Activated T-helper 2 cell treated with anti-CD3 and anti-CD28 coated beads, Interferon-gamma antibody, Interleukin-2, Interleukin-4, amounts not matched to agents 10 μg/mL and 5 μg/mL and 100 μg/mL, durations not matched to agents 14 hours and 24 hours and 36 hours (primary cell): ENCODE measurements at regions not wholly inside any gene's neighbourhood (a gene's known extent, or its start where the extent isn't known, plus 50 kb on each side); places are given as distances from the start of the nearest gene placed in this dataset.

Experiments used
- DNase-seq: peaks from one replicate; pipeline ENCODE4 v3.0.0; 2021; ENCODE audit warnings: low spot score
- H3K27ac Mint-ChIP-seq: one replicate; pipeline ENCODE4 v1.8.0; 2021; ENCODE audit warnings: mixed read lengths
- H3K27me3 Mint-ChIP-seq: one replicate; pipeline ENCODE4 v1.8.0; 2021; ENCODE audit warnings: low read depth, mixed read lengths
- H3K36me3 Mint-ChIP-seq: one replicate; pipeline ENCODE4 v1.8.0; 2021; ENCODE audit warnings: low read depth, mixed read lengths
- H3K4me1 Mint-ChIP-seq: one replicate; pipeline ENCODE4 v1.8.0; 2021; ENCODE audit warnings: low read depth, mixed read lengths
- H3K4me3 Mint-ChIP-seq: one replicate; pipeline ENCODE4 v1.8.0; 2021; ENCODE audit warnings: low read depth, mild to moderate bottlenecking, moderate library complexity, mixed read lengths
- H3K9me3 Mint-ChIP-seq: one replicate; pipeline ENCODE4 v1.8.0; 2021; ENCODE audit warnings: mixed read lengths
- intact Hi-C: fragments of 100-400 bp; cut with micrococcal nuclease; formaldehyde crosslinking; loops from one replicate; pipeline ENCODE4 v1.15.1; 2023

- Mint-ChIP-seq H3K4me3 (no peak overlapping the region), H3K36me3 (no peaks in the 10 kb centered on the region), H3K27ac (no peak overlapping the region), H3K4me1 (no peaks in the 10 kb centered on the region), H3K9me3 (no peaks in the 10 kb centered on the region), H3K27me3 (no peaks in the 10 kb centered on the region)
- intact Hi-C loops: no loop called here
- DNase-seq: no peak
Observed at GRCh38 chr2:22491442-22491841, 893.5 kb upstream of the KLHL29 start.

- no peak for DNase-seq
- H3K4me1 Mint-ChIP-seq: no peaks in the 10 kb centered on the region
- H3K27ac Mint-ChIP-seq: no peak overlapping the region
- no peak overlapping the region for H3K4me3 Mint-ChIP-seq
- H3K36me3 Mint-ChIP-seq: no peaks in the 10 kb centered on the region
- no peaks in the 10 kb centered on the region for H3K27me3 Mint-ChIP-seq
- intact Hi-C loops: no loop called here
- H3K9me3 Mint-ChIP-seq: peaks cover 11% of the 10 kb centered on the region
Observed at GRCh38 chr2:22494156-22494555, 890.8 kb upstream of the KLHL29 start.

DNA sequence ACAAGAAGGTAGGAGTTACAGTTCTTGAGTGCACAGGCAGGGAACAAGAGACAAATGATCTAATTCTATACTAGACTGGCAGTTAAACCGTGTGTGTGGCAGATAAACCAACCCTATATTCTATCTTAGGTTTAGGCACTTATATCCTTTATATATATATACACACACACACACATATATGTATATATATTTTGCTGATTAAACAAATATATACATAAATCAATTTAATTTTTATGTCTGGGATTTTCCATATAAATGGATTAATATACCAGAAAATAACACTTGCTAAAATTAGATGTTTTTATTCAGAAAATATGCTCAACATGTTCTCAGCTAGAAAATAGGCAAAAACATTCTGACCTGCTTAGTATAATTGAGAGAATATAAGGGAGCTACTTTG, 887.9 kb upstream of the KLHL29 start:
- Mint-ChIP-seq H3K4me3 (no peak overlapping the region), H3K9me3 (peaks cover 13% of the 10 kb centered on the region), H3K4me1 (no peaks in the 10 kb centered on the region), H3K27me3 (no peaks in the 10 kb centered on the region), H3K27ac (no peak overlapping the region), H3K36me3 (no peaks in the 10 kb centered on the region)
- intact Hi-C loops: no loop called here
- DNase-seq: no peak

- no peak for DNase-seq
- intact Hi-C loops: no loop called here
- Mint-ChIP-seq H3K27ac (no peak overlapping the region), H3K27me3 (no peaks in the 10 kb centered on the region), H3K4me3 (no peak overlapping the region), H3K4me1 (no peaks in the 10 kb centered on the region), H3K9me3 (peaks cover 13% of the 10 kb centered on the region), H3K36me3 (no peaks in the 10 kb centered on the region)
Observed at GRCh38 chr2:22497789-22498188, 887.2 kb upstream of the KLHL29 start.

GRCh38 chr2:22499082-22499839, 885.7 kb upstream of the KLHL29 start:
- Mint-ChIP-seq H3K4me3 (no peak overlapping the region), H3K36me3 (no peaks in the 10 kb centered on the region), H3K4me1 (no peaks in the 10 kb centered on the region), H3K27me3 (no peaks in the 10 kb centered on the region), H3K9me3 (peaks cover 13% of the 10 kb centered on the region), H3K27ac (no peak overlapping the region)
- intact Hi-C loops: no loop called here
- DNase-seq: no peak

DNA sequence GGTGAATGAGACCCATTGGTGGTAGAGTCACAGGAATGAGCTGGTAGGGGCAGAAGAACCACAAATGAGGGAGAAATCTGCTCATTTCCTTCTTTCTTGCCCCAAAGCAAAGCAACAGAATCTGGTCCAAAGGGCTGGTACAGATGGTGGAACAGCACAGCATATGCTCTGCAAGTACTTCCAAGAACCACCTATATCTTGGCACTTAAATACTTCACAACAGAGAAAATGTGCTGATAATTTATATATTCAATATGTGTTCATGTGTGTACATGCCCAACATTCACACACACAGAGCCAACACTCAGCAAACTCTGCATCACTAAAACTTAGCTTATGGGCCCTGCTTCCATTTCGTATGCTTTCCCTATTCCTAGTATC, 884.4 kb upstream of the KLHL29 start:
- H3K36me3 Mint-ChIP-seq: no peaks in the 10 kb centered on the region
- peaks cover 13% of the 10 kb centered on the region for H3K9me3 Mint-ChIP-seq
- H3K27me3 Mint-ChIP-seq: no peaks in the 10 kb centered on the region
- H3K4me1 Mint-ChIP-seq: no peaks in the 10 kb centered on the region
- no peak for DNase-seq
- H3K4me3 Mint-ChIP-seq: no peak overlapping the region
- intact Hi-C loops: no loop called here
- H3K27ac Mint-ChIP-seq: no peak overlapping the region

DNA sequence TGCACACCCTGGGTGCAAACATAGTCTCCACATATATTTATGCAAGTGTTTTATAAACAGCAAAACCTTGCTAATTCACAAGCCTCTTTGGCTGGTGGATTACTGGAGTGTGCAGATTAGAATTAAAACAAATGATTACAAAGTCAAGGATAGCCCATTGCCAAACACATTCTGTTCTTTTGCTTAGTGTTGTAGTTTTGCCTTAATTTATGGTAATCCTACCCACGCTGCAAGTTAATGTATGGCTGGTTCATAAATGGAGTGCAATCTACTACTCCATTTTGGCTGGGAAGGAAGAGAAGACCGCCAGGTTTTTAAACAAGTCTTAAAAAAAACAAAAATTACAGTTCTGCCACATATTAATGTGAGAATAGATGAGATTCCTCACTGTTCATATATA, 883.1 kb upstream of the KLHL29 start:
- no peak overlapping the region for H3K4me3 Mint-ChIP-seq
- no peaks in the 10 kb centered on the region for H3K36me3 Mint-ChIP-seq
- H3K27ac Mint-ChIP-seq: no peak overlapping the region
- DNase-seq: no peak
- H3K27me3 Mint-ChIP-seq: no peaks in the 10 kb centered on the region
- H3K9me3 Mint-ChIP-seq: peaks cover 13% of the 10 kb centered on the region
- intact Hi-C loops: no loop called here
- H3K4me1 Mint-ChIP-seq: no peaks in the 10 kb centered on the region

GRCh38 chr2:22513563-22513962, 871.4 kb upstream of the KLHL29 start:
- H3K36me3 Mint-ChIP-seq: no peaks in the 10 kb centered on the region
- H3K4me1 Mint-ChIP-seq: no peaks in the 10 kb centered on the region
- peaks cover 3% of the 10 kb centered on the region for H3K9me3 Mint-ChIP-seq
- no peak overlapping the region for H3K27ac Mint-ChIP-seq
- no peak for DNase-seq
- H3K27me3 Mint-ChIP-seq: no peaks in the 10 kb centered on the region
- no peak overlapping the region for H3K4me3 Mint-ChIP-seq
- intact Hi-C loops: no loop called here

- no peak for DNase-seq
- intact Hi-C loops: no loop called here
- no peak overlapping the region for H3K27ac Mint-ChIP-seq
- no peaks in the 10 kb centered on the region for H3K27me3 Mint-ChIP-seq
- no peak overlapping the region for H3K4me3 Mint-ChIP-seq
- no peaks in the 10 kb centered on the region for H3K36me3 Mint-ChIP-seq
- peaks cover 4% of the 10 kb centered on the region for H3K9me3 Mint-ChIP-seq
- no peaks in the 10 kb centered on the region for H3K4me1 Mint-ChIP-seq
Observed at GRCh38 chr2:22517141-22517540, 867.8 kb upstream of the KLHL29 start.

DNA sequence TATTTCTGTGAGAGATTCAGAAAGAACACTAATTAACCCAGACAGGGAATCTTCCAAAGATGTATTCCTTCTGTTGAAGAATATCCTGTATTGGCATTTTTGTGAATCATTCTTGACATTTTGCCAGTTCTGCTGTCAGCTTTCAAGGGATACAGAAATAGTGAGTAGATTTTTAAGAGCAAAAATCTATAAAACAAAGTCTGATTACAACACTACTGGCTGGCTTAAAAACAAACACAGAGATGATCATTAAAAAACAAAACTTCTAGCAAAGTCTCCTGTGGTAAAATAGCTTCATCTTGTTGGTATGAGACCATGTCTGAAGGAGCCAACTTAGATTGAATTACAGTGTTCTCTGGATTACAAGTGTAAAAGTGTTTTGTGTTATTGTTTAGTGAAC, 866.3 kb upstream of the KLHL29 start:
- H3K36me3 Mint-ChIP-seq: no peaks in the 10 kb centered on the region
- H3K9me3 Mint-ChIP-seq: peaks cover 4% of the 10 kb centered on the region
- DNase-seq: no peak
- H3K4me3 Mint-ChIP-seq: no peak overlapping the region
- intact Hi-C loops: no loop called here
- no peaks in the 10 kb centered on the region for H3K4me1 Mint-ChIP-seq
- H3K27ac Mint-ChIP-seq: no peak overlapping the region
- H3K27me3 Mint-ChIP-seq: no peaks in the 10 kb centered on the region

GRCh38 chr2:22520369-22521288, 864.4 kb upstream of the KLHL29 start:
- H3K9me3 Mint-ChIP-seq: peaks cover 8% of the 10 kb centered on the region
- intact Hi-C loops: no loop called here

GRCh38 chr2:22521620-22522019, 863.4 kb upstream of the KLHL29 start:
- no peaks in the 10 kb centered on the region for H3K27me3 Mint-ChIP-seq
- H3K36me3 Mint-ChIP-seq: no peaks in the 10 kb centered on the region
- intact Hi-C loops: no loop called here
- H3K4me3 Mint-ChIP-seq: no peak overlapping the region
- no peak overlapping the region for H3K27ac Mint-ChIP-seq
- no peak for DNase-seq
- no peaks in the 10 kb centered on the region for H3K4me1 Mint-ChIP-seq
- peaks cover 8% of the 10 kb centered on the region for H3K9me3 Mint-ChIP-seq

More at GRCh38 chr2:22520369-22521288, 864.4 kb upstream of the KLHL29 start:
- no peak overlapping the region for H3K27ac Mint-ChIP-seq
- no peak overlapping the region for H3K4me3 Mint-ChIP-seq
- no peaks in the 10 kb centered on the region for H3K36me3 Mint-ChIP-seq
- no peaks in the 10 kb centered on the region for H3K4me1 Mint-ChIP-seq
- H3K27me3 Mint-ChIP-seq: no peaks in the 10 kb centered on the region
- no peak for DNase-seq

DNA sequence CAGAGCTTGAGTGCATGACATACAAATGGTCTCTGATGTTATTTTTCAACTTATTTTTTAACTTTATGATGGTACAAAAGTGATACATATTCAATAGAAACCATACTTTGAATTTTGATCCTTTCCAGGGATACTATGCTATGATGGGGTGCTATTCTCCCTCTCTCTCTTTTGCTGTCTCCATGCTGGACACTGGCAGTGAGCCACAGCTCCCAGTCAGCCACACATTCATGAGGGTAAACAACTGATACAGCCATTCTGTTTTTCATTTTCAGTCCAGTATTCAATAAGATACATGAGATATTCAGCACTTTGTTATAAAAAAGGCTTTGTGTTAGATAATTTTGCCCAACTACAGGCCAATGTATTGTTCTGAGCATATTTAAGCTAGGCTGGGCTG, 859.3 kb upstream of the KLHL29 start:
- Mint-ChIP-seq H3K27ac (no peak overlapping the region), H3K4me3 (no peak overlapping the region), H3K36me3 (no peaks in the 10 kb centered on the region), H3K4me1 (no peaks in the 10 kb centered on the region), H3K9me3 (peaks cover 8% of the 10 kb centered on the region), H3K27me3 (no peaks in the 10 kb centered on the region)
- DNase-seq: no peak
- intact Hi-C loops: no loop called here
